GM12864 (cell line): ENCODE measurements at regions not wholly inside any gene's neighbourhood (a gene's known extent, or its start where the extent isn't known, plus 50 kb on each side); places are given as distances from the start of the nearest gene placed in this dataset.

Experiments
- DNase-seq: peaks from one replicate; pipeline ENCODE4 v3.0.0-alpha.2; 2011; ENCODE audit warnings: low read depth
- H3K4me3 ChIP-seq: 2 replicates; pipeline ENCODE4 v1.5.1; 2011; ENCODE audit warnings: mild to moderate bottlenecking, low read depth, low read length, control low read depth
- CTCF ChIP-seq: IDR thresholded peaks from 2 replicates; pipeline ENCODE4 v1.5.1; 2011; ENCODE audit warnings: low read depth, mild to moderate bottlenecking, moderate library complexity, low read length, control low read depth, inconsistent platforms; ENCODE audit errors: missing control alignments

GRCh38 chr5:30121043-30121442 is 1072.4 kb upstream of the CDH6 start:
- no peak overlapping the region for H3K4me3 ChIP-seq
- no peak for TF ChIP-seq CTCF
- DNase-seq: no peak

- H3K4me3 ChIP-seq: no peak overlapping the region
- DNase-seq: no peak
- no peak for TF ChIP-seq CTCF
Measured at GRCh38 chr5:30117135-30117534, 1076.4 kb upstream of the CDH6 start.

DNA sequence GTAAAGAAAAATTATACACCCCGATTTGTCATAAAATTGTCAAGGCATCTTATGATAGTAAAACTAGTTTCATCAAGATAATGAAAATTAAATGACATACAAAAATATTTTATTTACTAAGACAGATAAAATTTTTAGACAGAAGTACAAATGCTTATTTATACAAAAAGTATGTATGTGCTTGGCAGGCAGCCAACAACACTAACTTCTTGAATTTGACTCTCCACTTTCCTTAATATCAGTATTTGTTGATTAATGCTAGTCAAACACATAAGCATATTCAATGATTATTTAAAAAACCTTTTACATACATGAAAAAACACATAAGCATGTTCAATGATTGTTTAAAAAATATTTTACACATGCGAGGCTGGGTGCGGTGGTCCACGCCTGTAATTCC is 1079.9 kb upstream of the CDH6 start:
- H3K4me3 ChIP-seq: no peak overlapping the region
- no peak for TF ChIP-seq CTCF
- no peak for DNase-seq

- no peak for DNase-seq
- no peak overlapping the region for H3K4me3 ChIP-seq
- TF ChIP-seq CTCF: no peak
Measured at GRCh38 chr5:30112867-30113266, 1080.6 kb upstream of the CDH6 start.

DNA sequence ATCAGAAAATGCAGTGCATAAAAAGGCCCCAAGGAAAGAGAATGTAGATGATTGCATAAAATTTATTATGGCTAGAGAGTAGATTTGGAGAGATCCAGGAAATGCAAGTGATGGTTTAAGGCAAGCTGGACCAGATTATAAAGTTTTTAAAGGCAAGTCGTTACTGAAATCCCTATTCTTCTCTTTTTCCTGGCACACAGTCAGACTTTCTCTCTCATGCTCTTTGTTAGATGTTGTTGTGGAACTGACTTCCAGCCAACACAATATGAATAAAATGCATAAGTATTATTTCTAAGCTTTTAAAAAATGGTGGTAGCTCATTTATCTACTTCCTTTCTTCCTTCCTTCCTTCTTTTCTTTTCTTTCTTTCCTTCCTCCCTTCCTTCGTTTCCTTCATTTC is 1085.4 kb upstream of the CDH6 start:
- no peak for TF ChIP-seq CTCF
- no peak for DNase-seq
- H3K4me3 ChIP-seq: no peak overlapping the region

- TF ChIP-seq CTCF: no peak
- no peak overlapping the region for H3K4me3 ChIP-seq
- no peak for DNase-seq
Measured at GRCh38 chr5:30106596-30106995, 1086.9 kb upstream of the CDH6 start.

- H3K4me3 ChIP-seq: no peak overlapping the region
- DNase-seq: no peak
- TF ChIP-seq CTCF: no peak
Measured at GRCh38 chr5:30104872-30105596, 1088.5 kb upstream of the CDH6 start.
